GM21717 (cell line): ENCODE measurements at regions not wholly inside any gene's neighbourhood (a gene's known extent, or its start where the extent isn't known, plus 50 kb on each side); places are given as distances from the start of the nearest gene placed in this dataset.

ENCODE experiments used
- ATAC-seq: cut with Tn5 transposase; IDR thresholded peaks from one replicate; pipeline ENCODE4 v1.9.1; 2021; ENCODE audit warnings: mild to moderate bottlenecking, moderate library complexity; ENCODE audit not compliant: unreplicated experiment

DNA sequence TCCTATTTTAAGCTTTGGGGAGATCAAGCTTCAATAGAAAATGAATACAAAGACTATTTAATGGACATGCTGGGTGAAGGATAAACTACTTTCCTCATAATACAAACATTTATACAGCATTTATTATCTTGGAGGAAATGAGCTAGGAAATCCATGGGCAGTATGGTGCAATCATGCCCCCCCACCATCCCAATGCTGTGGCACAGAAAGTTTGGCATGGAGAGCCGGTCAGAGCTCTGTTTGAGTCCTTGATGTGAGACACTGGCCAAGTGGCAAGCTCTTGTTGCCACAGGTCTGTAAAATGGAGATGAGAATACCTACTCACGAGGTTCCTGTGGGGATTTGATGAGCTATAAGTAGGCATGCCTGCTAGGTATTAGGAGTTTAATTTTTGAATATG lies 120.6 kb downstream of the MAB21L3 start:
- ATAC-seq: no peak

DNA sequence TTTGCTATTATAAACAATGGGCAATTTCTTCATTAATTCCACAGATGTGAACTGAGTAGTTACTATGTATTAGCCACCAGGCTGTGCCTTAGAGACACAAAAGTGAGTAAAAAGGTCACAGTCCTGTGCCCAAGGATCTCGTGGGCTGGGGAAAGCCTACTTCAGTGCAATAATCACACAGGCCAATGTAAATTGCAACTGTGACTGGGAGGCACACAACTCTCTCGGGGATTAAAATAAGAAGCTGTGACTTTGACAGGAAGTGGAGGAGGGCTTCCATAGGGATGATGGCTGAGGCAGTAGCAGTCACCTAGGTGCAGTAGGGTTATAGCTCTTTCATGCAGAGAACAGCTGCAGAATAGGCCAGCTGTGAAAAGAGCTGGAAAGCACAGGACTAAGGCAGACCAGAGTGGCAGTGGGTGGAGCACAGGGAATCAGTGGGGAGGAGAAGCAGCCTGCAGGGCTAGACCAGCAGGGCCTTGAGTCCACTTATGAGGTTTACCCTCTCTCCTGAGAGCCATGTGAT lies 121.9 kb downstream of the MAB21L3 start:
- ATAC-seq: no peak

DNA sequence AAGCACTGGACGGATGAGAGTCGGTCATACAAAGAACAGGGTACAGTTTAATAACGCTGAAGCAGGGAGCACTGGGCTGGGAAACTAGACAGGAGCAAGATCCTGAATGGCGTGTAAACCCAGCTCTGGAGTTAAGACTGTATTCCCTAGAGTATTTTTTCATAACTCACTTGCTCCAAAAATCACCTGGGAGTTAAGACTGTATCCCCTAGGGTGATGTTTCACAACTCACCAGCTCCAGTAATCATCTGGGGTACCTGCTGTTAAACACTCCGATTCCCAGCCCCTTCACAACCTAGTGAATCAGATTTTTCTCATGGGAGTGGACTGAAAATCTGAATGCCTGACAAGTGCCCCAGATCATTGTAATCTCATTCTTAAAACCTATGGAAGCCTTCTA lies 123.2 kb downstream of the MAB21L3 start:
- no peak for ATAC-seq

DNA sequence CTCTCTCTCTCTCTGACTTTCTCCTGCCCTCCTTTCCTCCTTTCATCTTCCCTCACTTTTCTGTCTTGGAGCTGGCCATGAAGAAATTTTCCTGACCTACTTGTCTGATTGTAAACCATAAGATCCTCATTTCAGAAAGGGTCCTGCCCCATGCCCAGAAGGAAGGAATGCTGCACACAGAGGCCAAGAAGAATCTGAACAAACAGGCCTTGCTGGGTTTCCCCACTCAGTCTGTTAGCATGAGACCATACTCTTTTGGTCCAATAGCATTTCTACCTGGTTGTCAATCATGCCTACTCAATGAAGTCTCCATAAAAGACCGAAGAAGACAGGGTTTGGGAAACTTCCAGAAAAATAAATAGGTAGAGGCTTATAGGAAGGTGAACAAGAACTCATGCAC lies 128.7 kb downstream of the MAB21L3 start:
- no peak for ATAC-seq

DNA sequence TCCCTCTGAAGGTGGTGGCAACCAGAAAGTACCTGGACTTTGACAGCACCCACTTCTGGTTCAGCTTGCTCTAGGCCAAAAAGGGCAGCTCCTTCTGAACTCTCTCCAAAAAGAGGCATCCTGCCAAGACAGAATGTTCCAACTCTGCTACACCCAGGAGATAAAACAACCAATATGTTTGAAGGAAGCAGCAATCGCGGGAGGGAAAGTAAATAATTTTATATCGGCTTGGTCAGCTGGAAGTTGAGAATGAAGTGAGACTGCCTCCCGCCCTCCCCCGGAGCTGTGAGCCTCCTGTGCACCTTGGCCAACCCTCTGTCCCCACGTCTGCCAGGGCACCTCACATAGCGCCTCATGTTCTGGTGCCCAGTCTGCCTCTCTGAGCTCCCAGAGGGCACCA lies 130.3 kb upstream of the ATP1A1 start:
- no peak for ATAC-seq

DNA sequence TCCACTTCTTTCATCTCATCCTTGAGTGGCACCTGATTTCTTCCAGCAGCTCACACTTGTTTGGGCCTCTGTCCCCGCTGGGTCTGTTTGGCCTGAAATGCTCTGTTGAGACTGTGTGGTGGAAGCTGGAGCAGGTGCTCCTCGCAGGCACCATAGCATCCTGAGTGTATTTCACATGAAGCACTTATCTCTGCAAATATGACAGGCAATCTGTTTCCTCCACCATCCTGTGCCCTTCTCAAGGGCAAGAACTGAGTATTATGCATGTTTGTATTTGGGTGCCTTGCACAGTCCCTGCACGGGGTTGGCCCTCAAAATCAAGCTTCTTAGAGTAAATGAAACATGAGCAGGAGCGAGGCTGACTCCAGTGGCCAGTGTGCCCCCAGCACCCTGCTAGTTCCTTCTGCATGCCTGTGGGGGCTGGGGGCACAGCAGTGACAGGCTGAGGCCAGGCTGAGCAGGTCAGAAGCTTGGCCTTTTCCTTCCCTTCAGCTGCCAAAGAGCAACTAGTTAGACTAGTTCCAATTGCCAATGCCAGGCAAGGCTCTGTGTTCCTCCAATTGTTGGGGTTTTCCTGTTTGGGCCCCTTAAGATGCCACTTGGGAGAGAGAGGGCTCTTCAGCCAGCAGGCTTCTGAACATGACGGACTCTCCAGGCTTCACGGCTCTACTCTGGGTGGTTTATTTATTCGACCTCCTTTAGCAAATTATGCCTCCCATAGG lies 129.6 kb upstream of the ATP1A1 start:
- no peak for ATAC-seq

DNA sequence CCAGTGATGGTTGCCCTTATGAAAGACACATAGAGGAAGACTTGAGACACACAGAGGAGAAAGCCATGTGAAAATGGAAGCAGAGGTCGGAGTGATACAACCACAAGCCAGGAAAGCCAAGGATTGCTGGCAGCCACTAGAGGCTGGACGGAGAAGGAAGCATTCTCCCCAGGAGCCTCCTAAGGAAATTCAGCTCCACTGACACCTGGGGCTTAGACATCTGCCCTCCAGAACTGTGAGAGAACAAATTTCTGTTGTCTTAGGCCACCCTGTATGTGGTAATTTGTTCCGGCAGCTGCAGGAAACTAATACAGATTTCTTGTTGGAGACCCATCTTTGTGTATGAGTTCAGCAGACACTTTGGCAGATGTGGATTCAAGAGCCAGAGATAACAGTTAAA lies 126.9 kb upstream of the ATP1A1 start:
- no peak for ATAC-seq

DNA sequence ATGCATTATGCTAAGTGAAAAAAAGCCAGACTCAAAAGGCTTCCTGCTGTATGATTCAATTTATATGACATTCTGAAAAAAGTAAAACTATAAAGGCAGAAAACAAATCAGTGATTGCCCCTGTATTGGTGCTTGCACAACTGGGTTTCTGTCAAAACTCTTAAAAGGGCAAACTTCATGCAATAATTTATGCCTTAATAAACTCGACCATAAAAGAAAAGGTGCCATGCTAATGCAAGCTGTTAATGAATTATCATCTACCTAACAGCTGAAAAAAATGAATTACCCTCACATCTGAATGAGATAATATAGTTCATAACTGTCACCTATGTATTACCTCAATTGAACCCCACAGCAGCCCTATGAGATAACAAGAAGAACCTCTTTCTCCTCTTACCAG lies 120.8 kb upstream of the ATP1A1 start:
- no peak for ATAC-seq

DNA sequence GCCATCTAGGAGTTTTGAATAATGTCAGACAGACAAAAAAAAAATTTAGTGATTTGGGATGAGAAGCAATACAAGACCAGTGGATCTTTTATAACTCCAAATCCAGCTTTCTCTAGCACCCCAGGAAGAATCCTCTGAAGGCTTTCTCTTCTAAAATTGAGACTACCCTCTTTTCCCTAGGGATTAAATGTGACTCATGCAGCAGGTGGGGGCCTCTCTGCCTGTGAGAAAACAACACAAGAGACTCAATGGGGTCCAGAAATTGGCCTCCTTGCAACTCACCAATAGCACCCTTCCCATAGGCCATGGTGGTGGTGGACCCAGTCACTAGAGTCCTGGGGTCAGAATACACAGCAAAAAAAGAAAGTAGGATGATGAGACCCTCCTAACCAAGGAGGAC lies 120.3 kb upstream of the ATP1A1 start:
- no peak for ATAC-seq

DNA sequence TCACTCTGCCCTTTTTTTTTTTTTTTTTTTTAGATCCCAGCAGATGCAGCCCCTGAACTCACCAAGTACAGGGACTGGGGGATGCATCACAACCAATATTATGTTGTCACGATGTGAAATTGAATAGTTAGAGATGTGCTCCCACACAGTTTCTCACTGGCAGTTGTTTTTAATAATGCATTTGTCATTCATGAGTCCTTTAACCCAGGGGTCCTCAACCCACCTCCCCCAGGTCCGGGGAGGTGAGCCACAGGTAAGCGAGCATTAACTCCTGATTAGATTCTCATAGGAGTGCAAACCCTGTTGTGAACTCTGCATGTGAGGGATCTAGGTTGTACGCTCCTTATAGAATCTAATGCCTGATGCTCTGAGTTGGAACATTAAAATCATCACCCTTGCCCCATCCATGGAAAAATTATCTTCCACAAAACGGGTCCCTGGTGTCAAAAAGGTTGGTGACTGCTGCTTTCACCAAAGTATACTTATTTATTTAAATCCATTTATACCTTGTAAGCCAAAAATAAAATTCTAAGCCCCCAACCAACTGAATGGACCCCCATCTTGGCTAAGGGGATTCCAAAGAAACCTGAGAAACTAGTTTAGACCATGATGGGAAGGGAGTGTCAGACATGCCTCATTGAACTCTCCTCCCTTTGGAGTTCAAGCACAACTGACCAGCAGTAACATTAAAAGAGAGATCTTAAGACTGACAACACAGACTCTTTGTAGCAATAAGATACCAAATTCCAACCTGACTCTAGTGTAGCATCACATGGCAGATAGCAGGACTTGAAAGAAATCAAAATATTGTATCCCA lies 119.3 kb upstream of the ATP1A1 start:
- no peak for ATAC-seq

DNA sequence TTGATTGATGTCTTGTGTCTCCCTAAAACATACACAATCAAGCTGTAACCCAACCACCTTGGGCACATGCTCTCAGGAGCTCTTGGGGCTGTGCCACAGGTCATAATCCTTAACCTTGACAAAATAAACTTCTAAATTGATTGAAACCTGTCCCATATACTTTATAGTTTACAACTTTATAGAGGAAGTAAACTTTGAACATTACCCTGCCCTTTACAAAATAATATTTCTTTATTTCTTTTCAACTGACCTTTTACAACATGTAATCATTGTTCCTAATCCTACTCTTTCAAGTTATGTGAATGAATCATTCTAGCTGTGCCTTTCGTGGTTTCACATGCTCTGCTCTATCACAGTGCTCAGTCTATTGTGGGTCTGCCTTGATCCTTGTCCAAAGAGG lies 118.3 kb upstream of the ATP1A1 start:
- no peak for ATAC-seq

DNA sequence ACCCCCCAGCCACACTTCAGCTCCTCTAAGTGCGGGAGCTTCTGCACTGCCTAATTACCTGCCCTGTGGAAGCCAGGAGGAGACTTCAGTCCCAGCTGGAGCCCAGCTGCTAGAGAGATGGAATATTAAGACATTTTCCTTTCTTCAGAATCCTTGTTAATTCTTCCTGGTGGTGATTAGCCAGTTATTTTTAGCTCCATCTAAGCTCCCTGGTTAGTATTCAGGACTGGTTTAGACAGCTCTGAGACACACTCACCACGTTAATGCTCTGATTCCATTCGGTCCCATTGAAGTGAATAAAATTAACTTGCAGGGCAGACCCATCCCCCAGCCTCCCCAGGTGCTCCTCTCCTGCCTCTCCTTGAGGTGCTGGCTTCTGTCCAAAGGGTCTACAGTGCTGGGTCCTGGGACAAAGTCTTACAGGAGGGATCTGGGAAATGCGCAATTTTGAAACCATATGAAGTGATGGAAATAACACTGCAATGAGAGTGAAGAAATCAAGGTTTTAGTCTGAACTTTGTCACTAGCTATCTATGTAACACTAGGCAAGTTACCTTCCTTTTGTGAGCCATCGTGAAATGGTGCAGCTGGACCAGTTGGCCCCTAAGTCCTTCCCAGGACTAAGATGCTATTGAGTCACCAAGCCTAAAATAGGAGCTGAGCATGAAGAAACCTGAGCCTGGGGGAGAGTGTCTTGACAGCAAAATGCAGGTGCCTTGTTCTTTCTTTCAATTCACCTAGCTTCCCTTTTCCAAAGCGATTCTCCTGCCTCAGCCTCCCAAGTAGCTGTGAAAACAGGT lies 117.4 kb upstream of the ATP1A1 start:
- ATAC-seq: no peak

DNA sequence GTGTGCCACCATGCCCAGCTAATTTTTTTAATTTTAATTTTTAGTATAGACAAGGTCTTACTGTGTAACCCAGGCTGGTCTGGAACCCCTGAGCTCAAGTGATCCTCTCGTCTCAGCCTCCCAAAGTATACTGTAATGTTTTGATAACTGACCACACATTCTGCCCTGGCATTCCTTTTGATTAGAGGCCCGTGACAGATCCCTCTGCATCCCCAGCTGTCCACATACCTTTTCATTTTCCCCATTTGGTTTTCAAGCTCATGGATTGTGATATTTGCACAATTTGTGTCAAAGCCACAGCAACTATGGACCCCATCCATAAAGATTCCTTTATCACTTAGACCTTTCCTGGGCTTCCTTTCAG lies 116.8 kb upstream of the ATP1A1 start:
- ATAC-seq: no peak

DNA sequence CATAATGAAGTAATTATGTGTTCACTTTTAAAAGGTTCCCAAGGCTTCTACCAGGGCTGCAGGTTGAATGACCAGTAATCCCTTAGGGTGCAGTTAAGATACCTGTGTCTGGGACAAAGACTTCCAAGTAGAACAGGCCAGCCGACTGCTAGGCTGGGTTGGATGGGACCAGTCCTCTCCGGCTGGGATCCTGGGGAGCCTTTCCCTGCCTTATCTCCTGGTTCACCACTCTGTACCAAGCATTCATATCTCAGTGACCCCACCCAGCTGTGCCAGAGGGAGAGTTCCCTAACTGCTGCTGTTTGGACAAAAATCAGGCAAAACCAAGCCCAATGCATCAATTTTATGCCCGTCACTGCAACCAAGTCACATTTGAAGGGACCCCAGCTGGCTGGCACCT lies 116.2 kb upstream of the ATP1A1 start:
- no peak for ATAC-seq

DNA sequence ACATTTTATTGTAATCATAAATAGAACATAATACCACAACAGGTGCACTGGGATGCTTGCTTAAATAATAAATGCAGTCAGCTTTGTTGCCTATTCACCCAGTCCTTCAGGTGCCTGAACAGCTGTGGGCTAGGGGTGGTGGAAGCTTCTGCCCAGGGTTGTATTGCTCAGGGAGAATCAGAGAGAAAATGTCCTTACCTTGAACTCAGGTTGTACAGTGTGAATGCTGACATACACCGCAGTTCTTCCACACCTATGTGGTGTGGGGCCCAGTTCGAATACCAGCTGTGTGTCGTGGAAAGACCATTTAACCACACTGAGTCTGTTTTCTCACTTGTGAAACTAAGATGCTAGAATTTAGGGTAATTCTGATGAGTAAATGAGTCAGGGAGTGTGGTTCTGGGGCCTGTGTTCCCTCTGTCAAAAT lies 115.7 kb upstream of the ATP1A1 start:
- peak; percentile 70 for ATAC-seq

DNA sequence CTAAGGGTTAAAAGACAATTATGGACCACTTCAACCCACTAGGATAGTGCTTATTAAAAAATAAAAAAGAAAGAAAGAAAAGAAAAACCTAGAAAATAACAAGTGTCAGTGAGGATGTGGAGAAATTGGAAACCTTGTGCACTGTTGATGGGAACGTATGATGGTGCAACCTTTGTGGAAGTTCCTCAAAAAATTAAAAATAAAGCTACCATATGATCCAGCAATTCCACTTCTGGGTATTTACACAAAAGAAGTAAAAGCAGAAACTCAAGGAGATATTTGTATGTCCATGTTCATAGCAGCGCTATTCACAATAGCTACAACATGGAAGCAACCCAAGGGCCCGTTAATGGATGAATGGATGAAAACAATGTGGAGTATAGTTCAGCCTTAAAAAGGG lies 115.2 kb upstream of the ATP1A1 start:
- ATAC-seq: no peak

DNA sequence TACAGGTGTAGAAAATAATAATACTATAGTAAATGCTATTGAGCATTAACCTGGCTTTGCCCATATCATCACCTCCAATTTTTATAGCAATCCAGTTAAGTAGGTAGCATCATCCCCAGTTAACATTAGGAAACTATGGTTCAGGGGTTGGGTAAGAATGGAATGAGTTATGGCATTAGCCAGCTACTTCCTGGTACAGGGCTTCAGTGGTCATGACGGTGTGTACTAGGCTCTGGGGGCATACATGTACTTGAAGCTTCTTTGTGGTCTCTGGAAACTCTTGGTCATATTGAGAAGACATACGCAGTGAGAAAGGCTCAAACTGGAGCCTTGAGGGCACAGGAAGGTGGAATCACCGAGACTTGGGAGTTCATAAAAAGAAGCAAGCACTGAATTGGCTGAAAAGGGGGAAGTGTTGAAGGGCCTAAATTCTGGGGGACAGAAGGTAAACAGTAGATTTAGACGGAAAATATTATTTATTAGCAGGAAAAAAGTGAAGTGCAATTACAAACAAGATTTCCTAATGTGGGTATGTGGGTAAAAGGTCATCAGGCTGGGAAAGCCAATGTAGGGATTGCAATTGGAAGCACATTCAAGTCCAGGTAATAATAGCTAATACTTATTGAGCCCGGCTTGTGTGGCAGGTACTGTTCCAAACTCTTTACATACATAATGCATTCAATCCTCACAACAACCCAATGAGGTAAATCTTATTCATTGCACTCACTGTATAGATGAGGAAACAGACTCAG lies 114.2 kb upstream of the ATP1A1 start:
- no peak for ATAC-seq

DNA sequence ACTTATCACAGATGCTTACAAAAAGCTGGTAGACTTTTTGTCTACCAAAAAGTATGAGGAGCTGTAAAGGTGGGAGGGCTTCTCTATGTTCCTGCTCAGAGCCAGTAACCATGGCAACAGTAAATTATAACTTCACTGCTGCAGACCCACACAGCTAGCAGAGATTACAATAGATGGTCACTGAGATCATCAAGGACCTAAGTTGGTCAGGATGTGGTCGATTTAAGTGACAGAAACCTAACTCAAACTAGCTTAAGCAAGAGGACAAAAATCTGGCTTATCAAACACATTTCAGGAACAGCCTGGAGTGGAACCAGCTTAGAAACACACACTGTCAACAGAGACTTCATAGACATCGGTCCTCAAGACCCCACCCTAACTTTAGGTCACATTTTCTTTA lies 113.4 kb upstream of the ATP1A1 start:
- no peak for ATAC-seq

DNA sequence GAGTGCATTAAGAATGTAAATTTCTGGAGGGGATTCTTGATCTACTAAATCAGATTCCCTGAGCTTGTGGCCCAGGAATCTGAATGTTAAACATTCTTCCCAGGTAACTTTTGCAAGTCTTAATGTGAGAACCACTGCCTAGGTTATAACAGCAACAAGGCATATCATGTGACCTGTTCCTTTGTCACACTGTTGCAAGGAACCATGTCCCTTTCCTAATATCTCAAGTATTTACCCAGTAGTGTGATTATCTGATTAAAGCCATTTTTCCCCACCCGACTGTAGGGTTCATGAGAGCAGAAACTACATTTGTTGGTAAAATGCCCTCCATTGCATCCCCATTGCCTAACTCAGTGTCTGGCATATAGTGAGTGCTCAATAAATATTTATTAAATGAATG lies 112.9 kb upstream of the ATP1A1 start:
- ATAC-seq: no peak

DNA sequence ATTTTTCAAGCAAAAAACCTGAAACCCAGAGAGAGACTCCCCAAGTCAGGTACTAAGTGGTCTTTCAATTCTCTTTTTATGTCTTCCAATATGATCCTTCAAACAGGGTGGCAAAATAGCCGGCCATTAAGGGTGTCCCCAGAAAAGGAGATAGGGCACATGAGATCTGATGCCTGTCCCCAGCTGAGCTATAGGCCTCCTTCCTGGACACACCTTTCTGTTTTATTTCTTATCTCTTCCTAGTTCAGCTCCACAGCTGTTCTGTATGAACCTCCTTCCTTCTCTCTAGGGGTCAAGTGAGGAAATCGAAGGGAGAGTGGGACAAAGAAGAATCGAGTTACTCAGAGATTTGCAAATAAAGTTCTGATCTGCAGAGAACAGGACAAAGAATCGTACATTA lies 112.4 kb upstream of the ATP1A1 start:
- no peak for ATAC-seq

DNA sequence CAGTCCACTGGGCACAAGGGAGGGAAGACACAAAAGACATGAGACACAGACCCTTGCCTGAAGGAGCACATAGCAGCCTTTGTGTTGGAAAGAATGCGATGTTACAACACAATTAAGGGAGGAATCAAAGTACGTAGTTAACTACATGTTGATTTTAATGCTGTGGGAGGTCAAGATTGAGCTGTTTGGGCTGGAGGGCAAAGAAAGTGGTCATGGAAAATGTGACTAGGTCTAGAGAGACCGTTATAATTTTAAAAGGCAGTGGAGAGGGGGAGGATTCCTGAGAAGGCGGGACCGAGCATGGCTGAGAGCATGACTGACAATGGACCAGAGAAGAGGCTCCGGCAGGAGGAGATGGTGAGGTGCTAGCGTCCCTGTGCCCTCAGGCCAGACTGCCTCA lies 111.8 kb upstream of the ATP1A1 start:
- ATAC-seq: no peak
